Liver (tissue), 8 donors: ENCODE measurements at regions not wholly inside any gene's neighbourhood (a gene's known extent, or its start where the extent isn't known, plus 50 kb on each side); places are given as distances from the start of the nearest gene placed in this dataset.

Source experiments
- DNase-seq: peaks from one replicate; pipeline ENCODE4 v3.0.0-alpha.2; 2017; ENCODE audit warnings: low spot score
- H3K27ac ChIP-seq, 2 donors: one replicate each; pipeline ENCODE4 v1.7.0; 2013; ENCODE audit warnings: inconsistent platforms in 2 of 2, low read length in 2 of 2, control low read depth in 1 of 2, low read depth in 1 of 2, mild to moderate bottlenecking in 1 of 2
- H3K27me3 ChIP-seq, 4 donors: one replicate each; pipeline versions ENCODE4 v1.6.1 to v1.7.0; 2013; ENCODE audit warnings: low read length in 3 of 4, inconsistent platforms in 1 of 4, mild to moderate bottlenecking in 1 of 4, moderate library complexity in 1 of 4; ENCODE audit not compliant: control insufficient read depth in 4 of 4, insufficient read depth in 4 of 4
- H3K36me3 ChIP-seq, 4 donors: one replicate each; pipeline versions ENCODE4 v1.6.1 to v1.7.0; 2013; ENCODE audit warnings: low read length in 3 of 4, mild to moderate bottlenecking in 3 of 4, low read depth in 1 of 4, moderate library complexity in 1 of 4; ENCODE audit not compliant: control insufficient read depth in 4 of 4, insufficient read depth in 3 of 4
- H3K4me1 ChIP-seq, 4 donors: one replicate each; pipeline versions ENCODE4 v1.6.1 to v1.7.0; 2013; ENCODE audit warnings: low read length in 3 of 4, mild to moderate bottlenecking in 3 of 4, moderate library complexity in 1 of 4; ENCODE audit not compliant: control insufficient read depth in 4 of 4, insufficient read depth in 4 of 4
- H3K4me3 ChIP-seq, 3 donors: one replicate each; pipeline versions ENCODE4 v1.6.1 to v1.7.0; 2013; ENCODE audit warnings: low read length in 3 of 3, control low read depth in 1 of 3, low read depth in 1 of 3, mild to moderate bottlenecking in 1 of 3
- H3K9ac ChIP-seq, 2 donors: one replicate each; pipeline ENCODE4 v1.7.0; 2013; ENCODE audit warnings: low read length in 2 of 2, mild to moderate bottlenecking in 2 of 2, moderate library complexity in 2 of 2, control low read depth in 1 of 2, low read depth in 1 of 2
- H3K9me3 ChIP-seq, 4 donors: one replicate each; pipeline versions ENCODE4 v1.6.1 to v1.7.0; 2013; ENCODE audit warnings: low read length in 3 of 4; ENCODE audit not compliant: control insufficient read depth in 4 of 4
- ATF3 ChIP-seq: IDR thresholded peaks from 2 replicates; pipeline ENCODE4 v1.6.1; 2016; ENCODE audit warnings: antibody characterized with exemption
- CTCF ChIP-seq: fragments of 150-350 bp; IDR thresholded peaks from 2 replicates; pipeline ENCODE4 v1.5.1; 2017; ENCODE audit warnings: improper control_type of control experiment, low read depth, low read length; ENCODE audit not compliant: missing input control
- EGR1 ChIP-seq, 2 donors: IDR thresholded peaks; 2 replicates each; pipeline ENCODE4 v1.6.1; 2016 to 2018; ENCODE audit warnings: antibody characterized with exemption in 2 of 2, low read depth in 2 of 2
- FOXA1 ChIP-seq: IDR thresholded peaks from 2 replicates; pipeline ENCODE4 v1.6.1; 2016; ENCODE audit warnings: antibody characterized with exemption
- FOXA2 ChIP-seq: IDR thresholded peaks from 2 replicates; pipeline ENCODE4 v1.6.1; 2016; ENCODE audit warnings: antibody characterized with exemption
- GABPA ChIP-seq, 2 donors: IDR thresholded peaks in 1 of 2; conservative IDR thresholded peaks in 1 of 2; 2 replicates each; pipeline ENCODE4 v1.6.1; 2016; ENCODE audit warnings: antibody characterized with exemption in 2 of 2, mild to moderate bottlenecking in 1 of 2, moderate library complexity in 1 of 2
- HNF4A ChIP-seq, 2 donors: conservative IDR thresholded peaks; 2 replicates each; pipeline ENCODE4 v1.6.1; 2016; ENCODE audit warnings: antibody characterized with exemption in 2 of 2, mild to moderate bottlenecking in 2 of 2
- HNF4G ChIP-seq: IDR thresholded peaks from 2 replicates; pipeline ENCODE4 v1.6.1; 2016; ENCODE audit warnings: antibody characterized with exemption
- JUND ChIP-seq, 2 donors: IDR thresholded peaks; 2 replicates each; pipeline ENCODE4 v1.6.1; 2016; ENCODE audit warnings: antibody characterized with exemption in 2 of 2
- MAX ChIP-seq: IDR thresholded peaks from 2 replicates; pipeline ENCODE4 v1.6.1; 2016; ENCODE audit warnings: antibody characterized with exemption
- NR2F2 ChIP-seq: IDR thresholded peaks from 2 replicates; pipeline ENCODE4 v1.6.1; 2016; ENCODE audit warnings: antibody characterized with exemption
- RAD21 ChIP-seq, 2 donors: IDR thresholded peaks; 2 replicates each; pipeline ENCODE4 v1.6.1; 2016; ENCODE audit warnings: antibody characterized with exemption in 2 of 2, mild to moderate bottlenecking in 2 of 2
- REST ChIP-seq: IDR thresholded peaks from 2 replicates; pipeline ENCODE4 v1.6.1; 2016; ENCODE audit warnings: antibody characterized with exemption, mild to moderate bottlenecking
- RXRA ChIP-seq, 2 donors: IDR thresholded peaks; 2 replicates each; pipeline ENCODE4 v1.6.1; 2017 to 2018; ENCODE audit warnings: antibody characterized with exemption in 2 of 2, mild to moderate bottlenecking in 1 of 2
- SP1 ChIP-seq: IDR thresholded peaks from 2 replicates; pipeline ENCODE4 v1.6.1; 2018; ENCODE audit warnings: antibody characterized with exemption, mild to moderate bottlenecking
- TAF1 ChIP-seq: conservative IDR thresholded peaks from 2 replicates; pipeline ENCODE4 v1.6.1; 2016; ENCODE audit warnings: antibody characterized with exemption, mild to moderate bottlenecking
- YY1 ChIP-seq: IDR thresholded peaks from 2 replicates; pipeline ENCODE4 v1.6.1; 2016; ENCODE audit warnings: antibody characterized with exemption, mild to moderate bottlenecking
- WGBS: extraction: QIAGEN DNeasy Blood & Tissue Kit; methylation state at CpG from one replicate; pipeline ENCODE4 v1.1.7; 2013; 5-methylcytosine and 5-hydroxymethylcytosine counted together
- TF ChIP-seq, protein P1 (sequence below): IDR thresholded peaks from 2 replicates; pipeline ENCODE4 v1.6.1; 2016; ENCODE audit warnings: antibody characterized with exemption
- donor health status: healthy.
- donor health status: healthy.
- donor health status: healthy.
- donor health status: healthy.
- donor health status: healthy.

DNA sequence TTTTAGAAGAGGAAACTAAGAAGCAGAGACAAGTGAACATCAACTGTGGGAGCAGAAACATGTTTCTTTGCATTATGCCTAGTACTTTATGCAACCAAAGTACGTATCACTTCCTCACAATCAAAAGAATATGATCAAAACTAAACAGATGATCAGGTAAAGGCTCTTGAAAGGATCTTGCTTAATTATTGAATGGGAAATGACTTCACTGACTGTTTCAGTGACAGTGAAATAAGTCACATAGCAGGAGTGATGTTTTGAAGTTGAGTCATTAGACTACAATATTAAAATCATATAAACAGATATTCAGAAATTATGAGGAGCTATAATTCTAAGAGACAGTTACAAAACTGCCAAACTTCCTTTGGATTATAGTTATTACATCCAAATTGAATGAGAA lies 527.3 kb downstream of the MTRR start (continued):
- no peak for TF ChIP-seq ATF3

GRCh38 chr5:8396756-8397155 lies 527.8 kb downstream of the MTRR start:
- no peak overlapping the region for H3K4me3 ChIP-seq
- no peaks in the 10 kb centered on the region for H3K36me3 ChIP-seq
- no peak for DNase-seq
- H3K4me1 ChIP-seq: no peaks in the 10 kb centered on the region
- H3K27ac ChIP-seq: no peak overlapping the region
- TF ChIP-seq, protein P1, sequence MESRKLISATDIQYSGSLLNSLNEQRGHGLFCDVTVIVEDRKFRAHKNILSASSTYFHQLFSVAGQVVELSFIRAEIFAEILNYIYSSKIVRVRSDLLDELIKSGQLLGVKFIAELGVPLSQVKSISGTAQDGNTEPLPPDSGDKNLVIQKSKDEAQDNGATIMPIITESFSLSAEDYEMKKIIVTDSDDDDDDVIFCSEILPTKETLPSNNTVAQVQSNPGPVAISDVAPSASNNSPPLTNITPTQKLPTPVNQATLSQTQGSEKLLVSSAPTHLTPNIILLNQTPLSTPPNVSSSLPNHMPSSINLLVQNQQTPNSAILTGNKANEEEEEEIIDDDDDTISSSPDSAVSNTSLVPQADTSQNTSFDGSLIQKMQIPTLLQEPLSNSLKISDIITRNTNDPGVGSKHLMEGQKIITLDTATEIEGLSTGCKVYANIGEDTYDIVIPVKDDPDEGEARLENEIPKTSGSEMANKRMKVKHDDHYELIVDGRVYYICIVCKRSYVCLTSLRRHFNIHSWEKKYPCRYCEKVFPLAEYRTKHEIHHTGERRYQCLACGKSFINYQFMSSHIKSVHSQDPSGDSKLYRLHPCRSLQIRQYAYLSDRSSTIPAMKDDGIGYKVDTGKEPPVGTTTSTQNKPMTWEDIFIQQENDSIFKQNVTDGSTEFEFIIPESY: no peak
- TF ChIP-seq MAX (no peak), FOXA2 (no peak), GABPA (IDR thresholded peaks at IDR 0.05 in 1 of 2, conservative IDR thresholded peaks at IDR 0.05 in 1 of 2) (no peak), HNF4G (no peak), FOXA1 (no peak), YY1 (no peak), SP1 (no peak), RXRA (IDR thresholded peaks at IDR 0.05) (no peak), JUND (IDR thresholded peaks at IDR 0.05) (no peak), NR2F2 (no peak), EGR1 (IDR thresholded peaks at IDR 0.05; ENCODE audit: low read depth in 2 of 2) (no peak), RAD21 (IDR thresholded peaks at IDR 0.05) (no peak), HNF4A (conservative IDR thresholded peaks at IDR 0.05) (no peak), CTCF (no peak), ATF3 (no peak), REST (no peak), TAF1 (no peak)
- H3K9me3 ChIP-seq: no peaks in the 10 kb centered on the region
- no peaks in the 10 kb centered on the region for H3K27me3 ChIP-seq
- no peak overlapping the region for H3K9ac ChIP-seq
- 82% methylated on average over 2 of the region's 2 CpGs for WGBS
